WERI-Rb-1 (cell line): ENCODE measurements at regions not wholly inside any gene's neighbourhood (a gene's known extent, or its start where the extent isn't known, plus 50 kb on each side); places are given as distances from the start of the nearest gene placed in this dataset.

Source experiments
- DNase-seq: peaks from one replicate; pipeline ENCODE4 v3.0.0-alpha.2; 2020
- H3K27ac ChIP-seq: fragments of 250-450 bp; sonication (Bioruptor Pico); 2 replicates; pipeline ENCODE4 v1.5.1; 2020; ENCODE audit warnings: mild to moderate bottlenecking, moderate library complexity
- H3K27me3 ChIP-seq: fragments of 250-450 bp; sonication (Bioruptor Pico); 2 replicates; pipeline ENCODE4 v1.5.1; 2021; ENCODE audit warnings: mild to moderate bottlenecking, low read depth, moderate library complexity; ENCODE audit not compliant: insufficient read depth, severe bottlenecking
- H3K36me3 ChIP-seq: fragments of 250-450 bp; sonication (Bioruptor Pico); 2 replicates; pipeline ENCODE4 v1.5.1; 2020; ENCODE audit warnings: mild to moderate bottlenecking, moderate library complexity
- H3K4me3 ChIP-seq: 2 replicates; pipeline ENCODE4 v1.5.1; 2011; ENCODE audit warnings: low read depth, mild to moderate bottlenecking, control low read depth, low read length
- H3K9me3 ChIP-seq: fragments of 250-450 bp; sonication (Bioruptor Pico); 2 replicates; pipeline ENCODE4 v1.5.1; 2021; ENCODE audit warnings: mild to moderate bottlenecking, moderate library complexity; ENCODE audit not compliant: severe bottlenecking
- TF ChIP-seq, protein P1 (sequence below): IDR thresholded peaks from 2 replicates; pipeline ENCODE4 v1.5.1; 2011; ENCODE audit warnings: low read depth, mild to moderate bottlenecking, control low read depth, inconsistent platforms, low read length

DNA sequence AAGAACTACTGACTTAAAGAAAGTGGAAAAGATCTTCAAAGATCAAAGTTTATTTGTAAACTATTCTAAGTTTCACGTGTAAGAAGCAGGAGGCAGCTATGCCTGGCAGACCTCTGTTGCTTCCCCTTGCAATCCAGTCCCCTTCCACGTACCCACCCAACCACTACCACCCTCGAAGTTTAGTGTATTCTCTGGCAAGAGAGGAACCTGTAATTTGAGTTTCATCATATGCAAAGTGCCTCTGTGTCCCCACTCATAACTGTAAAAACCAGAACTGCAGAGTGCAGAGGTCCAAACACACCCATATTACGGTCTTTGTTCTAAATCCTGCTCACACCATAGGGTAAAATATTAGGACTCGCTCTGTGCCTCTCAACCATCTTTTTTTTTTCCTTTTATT lies 75.8 kb upstream of the FRY start:
- no peak overlapping the region for H3K4me3 ChIP-seq
- no peak for DNase-seq
- peaks cover 11% of the 10 kb centered on the region for H3K36me3 ChIP-seq
- no peak overlapping the region for H3K27ac ChIP-seq
- TF ChIP-seq, protein P1, sequence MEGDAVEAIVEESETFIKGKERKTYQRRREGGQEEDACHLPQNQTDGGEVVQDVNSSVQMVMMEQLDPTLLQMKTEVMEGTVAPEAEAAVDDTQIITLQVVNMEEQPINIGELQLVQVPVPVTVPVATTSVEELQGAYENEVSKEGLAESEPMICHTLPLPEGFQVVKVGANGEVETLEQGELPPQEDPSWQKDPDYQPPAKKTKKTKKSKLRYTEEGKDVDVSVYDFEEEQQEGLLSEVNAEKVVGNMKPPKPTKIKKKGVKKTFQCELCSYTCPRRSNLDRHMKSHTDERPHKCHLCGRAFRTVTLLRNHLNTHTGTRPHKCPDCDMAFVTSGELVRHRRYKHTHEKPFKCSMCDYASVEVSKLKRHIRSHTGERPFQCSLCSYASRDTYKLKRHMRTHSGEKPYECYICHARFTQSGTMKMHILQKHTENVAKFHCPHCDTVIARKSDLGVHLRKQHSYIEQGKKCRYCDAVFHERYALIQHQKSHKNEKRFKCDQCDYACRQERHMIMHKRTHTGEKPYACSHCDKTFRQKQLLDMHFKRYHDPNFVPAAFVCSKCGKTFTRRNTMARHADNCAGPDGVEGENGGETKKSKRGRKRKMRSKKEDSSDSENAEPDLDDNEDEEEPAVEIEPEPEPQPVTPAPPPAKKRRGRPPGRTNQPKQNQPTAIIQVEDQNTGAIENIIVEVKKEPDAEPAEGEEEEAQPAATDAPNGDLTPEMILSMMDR = no peak
- no peaks in the 10 kb centered on the region for H3K27me3 ChIP-seq
- H3K9me3 ChIP-seq = no peaks in the 10 kb centered on the region

DNA sequence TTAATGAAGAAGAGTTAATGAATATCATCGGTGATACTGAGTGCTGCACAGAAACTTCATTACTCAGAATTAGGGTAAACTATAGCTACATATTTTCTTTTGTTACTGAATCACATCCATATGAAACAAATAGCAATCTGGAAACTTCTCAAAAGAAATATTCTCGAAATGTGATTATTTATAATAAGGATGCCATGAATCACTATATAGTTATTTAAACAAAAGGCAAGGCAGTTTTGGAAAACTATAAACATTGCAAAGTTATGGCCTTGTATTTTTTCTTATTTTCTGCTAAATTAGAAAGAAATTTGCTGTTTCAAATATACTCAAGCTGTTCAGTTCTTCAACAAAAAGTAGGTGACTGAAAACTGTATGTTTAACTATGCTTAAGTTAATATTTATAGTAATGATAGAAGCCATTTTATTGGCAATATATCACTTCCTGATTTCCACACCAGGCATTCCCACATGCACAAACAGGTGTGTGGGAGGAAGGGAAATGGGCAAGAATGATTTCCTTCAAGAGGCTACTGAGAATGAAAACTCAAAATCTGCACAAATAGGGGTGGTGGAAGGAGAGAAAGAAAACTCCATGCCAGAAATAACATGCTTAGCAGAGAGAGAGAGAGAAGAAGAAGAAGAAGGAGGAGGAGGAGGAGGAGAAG lies 74.5 kb upstream of the FRY start:
- Histone ChIP-seq H3K27me3 (no peaks in the 10 kb centered on the region), H3K36me3 (peaks cover 11% of the 10 kb centered on the region), H3K9me3 (no peaks in the 10 kb centered on the region), H3K27ac (no peak overlapping the region), H3K4me3 (no peak overlapping the region)
- no peak for DNase-seq
- TF ChIP-seq, protein P1 = no peak

DNA sequence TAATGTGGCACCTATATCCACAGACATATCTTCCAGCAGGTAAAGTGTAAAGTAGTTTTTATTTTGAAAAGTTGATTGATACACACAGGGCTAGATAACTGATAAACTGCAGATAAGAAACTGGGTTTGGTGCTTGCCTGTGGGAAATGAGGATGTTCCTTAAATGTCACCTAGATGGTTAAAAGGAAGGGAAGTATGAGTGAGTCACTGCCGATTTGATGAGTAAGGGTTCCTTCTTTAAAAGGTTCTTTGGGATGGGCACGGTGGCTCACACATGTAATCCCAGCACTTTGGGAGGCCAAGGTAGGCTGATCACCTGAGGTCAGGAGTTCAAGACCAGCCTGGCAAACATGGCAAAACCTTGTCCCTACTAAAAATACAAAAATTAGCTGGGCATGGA lies 73.8 kb upstream of the FRY start:
- TF ChIP-seq, protein P1 = no peak
- H3K4me3 ChIP-seq = no peak overlapping the region
- no peaks in the 10 kb centered on the region for H3K9me3 ChIP-seq
- H3K27ac ChIP-seq = no peak overlapping the region
- no peaks in the 10 kb centered on the region for H3K27me3 ChIP-seq
- peaks cover 10% of the 10 kb centered on the region for H3K36me3 ChIP-seq
- DNase-seq = no peak

DNA sequence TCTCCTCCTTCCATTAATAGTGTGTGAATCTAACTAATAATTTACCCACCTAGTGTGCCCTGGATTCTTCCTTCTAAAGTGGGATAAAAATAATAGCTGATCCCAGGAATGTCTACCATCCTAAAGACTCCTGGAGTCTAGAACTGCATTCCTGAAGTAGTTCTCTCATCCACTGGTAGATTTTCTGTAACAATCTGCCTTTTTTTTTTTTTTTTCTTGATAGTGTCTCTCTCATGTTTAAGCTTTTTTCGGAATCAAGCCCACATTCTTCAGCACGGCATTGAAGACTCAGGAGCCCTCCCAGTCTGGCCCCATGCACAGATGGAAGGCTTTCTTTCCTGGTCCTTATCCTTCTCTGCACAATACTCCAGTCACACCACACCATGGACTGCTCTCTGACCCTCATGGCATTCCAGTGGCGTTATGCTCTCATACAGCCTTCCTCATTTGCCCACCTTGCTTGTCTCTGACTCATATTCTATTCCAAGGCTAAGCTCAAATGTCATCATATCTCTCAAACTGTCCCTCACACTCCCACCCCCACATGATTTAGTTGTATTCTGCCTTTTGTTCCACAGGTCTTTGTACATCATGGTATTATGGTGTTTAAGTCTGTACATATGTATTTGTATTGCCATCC lies 68.7 kb upstream of the FRY start:
- TF ChIP-seq, protein P1 = no peak
- Histone ChIP-seq H3K27ac (no peak overlapping the region), H3K27me3 (no peaks in the 10 kb centered on the region), H3K4me3 (no peak overlapping the region), H3K36me3 (no peaks in the 10 kb centered on the region), H3K9me3 (no peaks in the 10 kb centered on the region)
- no peak for DNase-seq

DNA sequence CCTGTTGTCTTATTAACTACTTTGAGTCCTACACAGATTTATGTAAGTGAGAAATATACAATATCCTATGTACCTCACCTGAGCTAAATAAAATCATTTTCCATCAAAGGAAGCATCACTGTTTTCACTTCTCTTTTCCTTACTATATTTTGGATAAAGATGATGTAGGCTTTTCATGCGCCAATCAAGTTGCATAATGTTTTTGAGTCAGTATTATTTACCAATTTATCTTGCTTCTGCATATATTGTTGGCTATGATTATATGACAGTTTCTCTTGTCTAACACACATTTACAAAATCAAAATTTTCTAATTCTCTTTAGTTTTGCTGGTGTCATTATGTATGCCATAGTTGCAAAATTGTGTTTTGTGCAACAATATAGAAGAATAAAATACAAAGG lies 67.9 kb upstream of the FRY start:
- no peak overlapping the region for H3K27ac ChIP-seq
- DNase-seq = no peak
- H3K9me3 ChIP-seq = no peaks in the 10 kb centered on the region
- H3K27me3 ChIP-seq = no peaks in the 10 kb centered on the region
- TF ChIP-seq, protein P1 = no peak
- no peak overlapping the region for H3K4me3 ChIP-seq
- no peaks in the 10 kb centered on the region for H3K36me3 ChIP-seq
